ENCODE measurements at regions not wholly inside any gene's neighbourhood (a gene's known extent, or its start where the extent isn't known, plus 50 kb on each side); places are given as distances from the start of the nearest gene placed in this dataset.

- no peak for TF ChIP-seq ZNF775 (CRISPR knock-in tag; IDR thresholded peaks at IDR 0.05; ENCODE audit: borderline replicate concordance)
- TF ChIP-seq KDM5B (CRISPR knock-in tag; IDR thresholded peaks at IDR 0.05; ENCODE audit: borderline replicate concordance) = no peak
- TF ChIP-seq ZNF430 (CRISPR knock-in tag; IDR thresholded peaks at IDR 0.05) = no peak
- no peak for TF ChIP-seq ZNF503 (CRISPR knock-in tag; IDR thresholded peaks at IDR 0.05)
- no peak for TF ChIP-seq CENPT (CRISPR knock-in tag; IDR thresholded peaks at IDR 0.05; ENCODE audit: low read depth)
- TF ChIP-seq GATA4 (IDR thresholded peaks at IDR 0.05; ENCODE audit: borderline replicate concordance, low read depth) = no peak
- no peak for TF ChIP-seq ZNF556 (CRISPR knock-in tag; IDR thresholded peaks at IDR 0.05; ENCODE audit: borderline replicate concordance)
- no peak for TF ChIP-seq NR2F6 (IDR thresholded peaks at IDR 0.05)
- TF ChIP-seq NR2F6 (CRISPR knock-in tag; IDR thresholded peaks at IDR 0.05) = no peak
- TF ChIP-seq GATAD2A (CRISPR knock-in tag; IDR thresholded peaks at IDR 0.05) = no peak
- TF ChIP-seq ZNF431 (CRISPR knock-in tag; IDR thresholded peaks at IDR 0.05; ENCODE audit: borderline replicate concordance, low read depth) = no peak
- TF ChIP-seq ZNF563 (CRISPR knock-in tag; IDR thresholded peaks at IDR 0.05) = no peak
- no peak for TF ChIP-seq SRSF1 (optimal IDR thresholded peaks at IDR 0.05; ENCODE audit: low read depth, low read length)
- TF ChIP-seq ZNF282 (IDR thresholded peaks at IDR 0.05; ENCODE audit: partially characterized antibody) = no peak
- Histone ChIP-seq H3K9me3 (ENCODE audit: low read length) (peaks cover 17% of the 10 kb centered on the region), H3K27me3 (ENCODE audit: control insufficient read depth in 1 of 2, insufficient read depth in 2 of 2, low read length in 2 of 2) (no peaks in the 10 kb centered on the region), H3K36me3 (replicated peaks in 1 of 2; ENCODE audit: control insufficient read depth in 1 of 2, insufficient read depth in 2 of 2, low read length in 2 of 2) (no peaks in the 10 kb centered on the region), H3K4me3 (replicated peaks in 1 of 3; ENCODE audit: insufficient read depth in 1 of 3, low read depth in 2 of 3, low read length in 3 of 3) (no peak overlapping the region), H2AFZ (ENCODE audit: low read length) (no peak overlapping the region), H3K9ac (ENCODE audit: insufficient read depth, low read depth, low read length) (no peak overlapping the region), H4K20me1 (ENCODE audit: insufficient read depth, low read length) (no peaks in the 10 kb centered on the region), H3K79me2 (ENCODE audit: insufficient read depth, low read length) (no peaks in the 10 kb centered on the region), H3K27ac (ENCODE audit: extremely low read length, insufficient read depth, low read length) (no peak overlapping the region), H3K4me1 (ENCODE audit: insufficient read depth, low read length) (no peaks in the 10 kb centered on the region), H3K4me2 (ENCODE audit: low read depth, low read length) (no peak overlapping the region)
- intact Hi-C loops (cut with micrococcal nuclease; ENCODE audit: unreplicated experiment) = no loop called here
- no TSS peak for BruUV-seq (replicated peaks)
- CTCF ChIA-PET (ENCODE audit: low intra/inter-chr PET ratio, low total read pairs) = no interaction called here
- in situ Hi-C loops (cut with HindIII; ENCODE audit: extremely low pct_ligation_motif_present, low pct_unique_long_range_greater_than_20kb) = no loop called here
- ATAC-seq (no peak), FAIRE-seq (no peak), DNase-seq (ENCODE audit: low spot score) (no peak)
- WGBS (ENCODE audit: low lambda C conversion rate) = 0% methylated on average over 2 of the region's 2 CpGs
- POLR2A ChIA-PET = no interaction called here
Measured at GRCh38 chr1:199353906-199354305, 673.6 kb upstream of the NR5A2 start.
